ENCODE measurements at regions not wholly inside any gene's neighbourhood (a gene's known extent, or its start where the extent isn't known, plus 50 kb on each side); places are given as distances from the start of the nearest gene placed in this dataset.

DNA sequence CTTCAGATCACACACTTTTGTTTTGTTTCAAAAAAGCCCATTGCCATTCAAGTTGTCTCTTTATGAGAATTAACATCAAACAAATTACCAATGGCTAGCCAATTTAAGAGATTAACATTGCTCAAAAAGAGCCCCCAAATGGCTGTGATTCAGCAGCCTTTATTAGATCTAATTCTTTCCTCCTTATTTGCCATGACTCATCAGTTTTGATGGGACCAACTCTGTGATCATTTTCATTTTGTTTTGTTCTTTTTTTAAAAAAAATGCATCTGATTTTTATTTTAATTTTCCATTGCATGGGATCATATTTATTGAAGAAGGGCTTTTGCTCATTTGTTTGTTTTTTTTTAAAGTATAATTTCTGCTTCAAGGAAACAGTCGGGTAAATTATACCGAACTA, 161.6 kb upstream of the FRMPD4 start:
- no peak for FAIRE-seq
- Histone ChIP-seq H3K4me1 (ENCODE audit: insufficient read depth, low read length) (no peaks in the 10 kb centered on the region), H2AFZ (ENCODE audit: low read length) (no peak overlapping the region), H3K27me3 (ENCODE audit: control insufficient read depth in 1 of 2, insufficient read depth in 2 of 2, low read length in 2 of 2) (no peaks in the 10 kb centered on the region), H3K9me3 (ENCODE audit: low read length) (no peaks in the 10 kb centered on the region), H4K20me1 (ENCODE audit: insufficient read depth, low read length) (no peaks in the 10 kb centered on the region), H3K79me2 (ENCODE audit: insufficient read depth, low read length) (no peaks in the 10 kb centered on the region), H3K9ac (ENCODE audit: insufficient read depth, low read depth, low read length) (no peak overlapping the region), H3K4me3 (replicated peaks in 1 of 3; ENCODE audit: insufficient read depth in 1 of 3, low read depth in 2 of 3, low read length in 3 of 3) (no peak overlapping the region), H3K36me3 (replicated peaks in 1 of 2; ENCODE audit: control insufficient read depth in 1 of 2, insufficient read depth in 2 of 2, low read length in 2 of 2) (no peaks in the 10 kb centered on the region), H3K4me2 (ENCODE audit: low read depth, low read length) (no peak overlapping the region), H3K27ac (ENCODE audit: extremely low read length, insufficient read depth, low read length) (no peak overlapping the region)
- no TSS peak for BruUV-seq (replicated peaks)
- CTCF ChIA-PET (ENCODE audit: low intra/inter-chr PET ratio, low total read pairs), result no interaction called here
- DNase-seq (ENCODE audit: low spot score), result no peak
- POLR2A ChIA-PET, result no interaction called here
- no peak for ATAC-seq
- WGBS (ENCODE audit: low lambda C conversion rate), result 0% methylated on average over 2 of the region's 2 CpGs
- in situ Hi-C loops (cut with HindIII; ENCODE audit: extremely low pct_ligation_motif_present, low pct_unique_long_range_greater_than_20kb) (no loop called here), intact Hi-C loops (cut with micrococcal nuclease; ENCODE audit: unreplicated experiment) (no loop called here)
- TF ChIP-seq NKX3-1 (CRISPR knock-in tag; IDR thresholded peaks at IDR 0.05) (no peak), SP1 (IDR thresholded peaks at IDR 0.05) (no peak), SP1 (CRISPR knock-in tag; IDR thresholded peaks at IDR 0.05) (no peak), HOXA9 (CRISPR knock-in tag; IDR thresholded peaks at IDR 0.05; ENCODE audit: borderline replicate concordance) (no peak), ZNF20 (CRISPR knock-in tag; IDR thresholded peaks at IDR 0.05) (no peak), ZNF713 (CRISPR knock-in tag; IDR thresholded peaks at IDR 0.05) (no peak), ZNF782 (CRISPR knock-in tag; IDR thresholded peaks at IDR 0.05; ENCODE audit: borderline replicate concordance) (no peak), KLF16 (CRISPR knock-in tag; IDR thresholded peaks at IDR 0.05) (no peak), MAFK (conservative IDR thresholded peaks at IDR 0.05 in 1 of 2, IDR thresholded peaks at IDR 0.05 in 1 of 2; ENCODE audit: low read length in 2 of 2) (peak; percentile 2 to 43; a peak in 2 of 4 replicates), UBTF (CRISPR knock-in tag; IDR thresholded peaks at IDR 0.05) (no peak), SYNCRIP (IDR thresholded peaks at IDR 0.05; ENCODE audit: insufficient read depth, low read depth, low read length) (no peak), TGIF2 (CRISPR knock-in tag; IDR thresholded peaks at IDR 0.05) (no peak), FOXO1 (CRISPR knock-in tag; IDR thresholded peaks at IDR 0.05) (no peak), MAFG (CRISPR knock-in tag; IDR thresholded peaks at IDR 0.05) (no peak), MAFF (IDR thresholded peaks at IDR 0.05; ENCODE audit: low read depth, low read length) (0 out of 2 replicates have a peak, but pooled peaks have one; percentile 8)
- TF ChIP-seq, protein P1, sequence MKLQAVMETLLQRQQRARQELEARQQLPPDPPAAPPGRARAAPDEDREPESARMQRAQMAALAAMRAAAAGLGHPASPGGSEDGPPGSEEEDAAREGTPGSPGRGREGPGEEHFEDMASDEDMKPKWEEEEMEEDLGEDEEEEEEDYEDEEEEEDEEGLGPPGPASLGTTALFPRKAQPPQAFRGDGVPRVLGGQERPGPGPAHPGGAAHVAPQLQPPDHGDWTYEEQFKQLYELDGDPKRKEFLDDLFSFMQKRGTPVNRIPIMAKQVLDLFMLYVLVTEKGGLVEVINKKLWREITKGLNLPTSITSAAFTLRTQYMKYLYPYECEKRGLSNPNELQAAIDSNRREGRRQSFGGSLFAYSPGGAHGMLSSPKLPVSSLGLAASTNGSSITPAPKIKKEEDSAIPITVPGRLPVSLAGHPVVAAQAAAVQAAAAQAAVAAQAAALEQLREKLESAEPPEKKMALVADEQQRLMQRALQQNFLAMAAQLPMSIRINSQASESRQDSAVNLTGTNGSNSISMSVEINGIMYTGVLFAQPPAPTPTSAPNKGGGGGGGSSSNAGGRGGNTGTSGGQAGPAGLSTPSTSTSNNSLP (IDR thresholded peaks at IDR 0.05; ENCODE audit: low read depth, low read length), result no peak
- TF ChIP-seq, protein P2, sequence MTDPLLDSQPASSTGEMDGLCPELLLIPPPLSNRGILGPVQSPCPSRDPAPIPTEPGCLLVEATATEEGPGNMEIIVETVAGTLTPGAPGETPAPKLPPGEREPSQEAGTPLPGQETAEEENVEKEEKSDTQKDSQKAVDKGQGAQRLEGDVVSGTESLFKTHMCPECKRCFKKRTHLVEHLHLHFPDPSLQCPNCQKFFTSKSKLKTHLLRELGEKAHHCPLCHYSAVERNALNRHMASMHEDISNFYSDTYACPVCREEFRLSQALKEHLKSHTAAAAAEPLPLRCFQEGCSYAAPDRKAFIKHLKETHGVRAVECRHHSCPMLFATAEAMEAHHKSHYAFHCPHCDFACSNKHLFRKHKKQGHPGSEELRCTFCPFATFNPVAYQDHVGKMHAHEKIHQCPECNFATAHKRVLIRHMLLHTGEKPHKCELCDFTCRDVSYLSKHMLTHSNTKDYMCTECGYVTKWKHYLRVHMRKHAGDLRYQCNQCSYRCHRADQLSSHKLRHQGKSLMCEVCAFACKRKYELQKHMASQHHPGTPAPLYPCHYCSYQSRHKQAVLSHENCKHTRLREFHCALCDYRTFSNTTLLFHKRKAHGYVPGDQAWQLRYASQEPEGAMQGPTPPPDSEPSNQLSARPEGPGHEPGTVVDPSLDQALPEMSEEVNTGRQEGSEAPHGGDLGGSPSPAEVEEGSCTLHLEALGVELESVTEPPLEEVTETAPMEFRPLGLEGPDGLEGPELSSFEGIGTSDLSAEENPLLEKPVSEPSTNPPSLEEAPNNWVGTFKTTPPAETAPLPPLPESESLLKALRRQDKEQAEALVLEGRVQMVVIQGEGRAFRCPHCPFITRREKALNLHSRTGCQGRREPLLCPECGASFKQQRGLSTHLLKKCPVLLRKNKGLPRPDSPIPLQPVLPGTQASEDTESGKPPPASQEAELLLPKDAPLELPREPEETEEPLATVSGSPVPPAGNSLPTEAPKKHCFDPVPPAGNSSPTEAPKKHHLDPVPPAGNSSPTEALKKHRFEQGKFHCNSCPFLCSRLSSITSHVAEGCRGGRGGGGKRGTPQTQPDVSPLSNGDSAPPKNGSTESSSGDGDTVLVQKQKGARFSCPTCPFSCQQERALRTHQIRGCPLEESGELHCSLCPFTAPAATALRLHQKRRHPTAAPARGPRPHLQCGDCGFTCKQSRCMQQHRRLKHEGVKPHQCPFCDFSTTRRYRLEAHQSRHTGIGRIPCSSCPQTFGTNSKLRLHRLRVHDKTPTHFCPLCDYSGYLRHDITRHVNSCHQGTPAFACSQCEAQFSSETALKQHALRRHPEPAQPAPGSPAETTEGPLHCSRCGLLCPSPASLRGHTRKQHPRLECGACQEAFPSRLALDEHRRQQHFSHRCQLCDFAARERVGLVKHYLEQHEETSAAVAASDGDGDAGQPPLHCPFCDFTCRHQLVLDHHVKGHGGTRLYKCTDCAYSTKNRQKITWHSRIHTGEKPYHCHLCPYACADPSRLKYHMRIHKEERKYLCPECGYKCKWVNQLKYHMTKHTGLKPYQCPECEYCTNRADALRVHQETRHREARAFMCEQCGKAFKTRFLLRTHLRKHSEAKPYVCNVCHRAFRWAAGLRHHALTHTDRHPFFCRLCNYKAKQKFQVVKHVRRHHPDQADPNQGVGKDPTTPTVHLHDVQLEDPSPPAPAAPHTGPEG (CRISPR knock-in tag; IDR thresholded peaks at IDR 0.05), result no peak

All from HepG2 (cell line).